HG03139 (cell line): ENCODE measurements at regions not wholly inside any gene's neighbourhood (a gene's known extent, or its start where the extent isn't known, plus 50 kb on each side); places are given as distances from the start of the nearest gene placed in this dataset.
"Not testable (repeated sequence)": the region's sequence is repeated elsewhere in the genome, so short reads cannot be mapped to it uniquely, and the experiment has no call there.

Source experiments
- ATAC-seq: cut with Tn5 transposase; IDR thresholded peaks from one replicate; pipeline ENCODE4 v1.9.1; 2021; ENCODE audit not compliant: unreplicated experiment

- no peak for ATAC-seq
Observed at GRCh38 chr1:58256041-58256440, 290.5 kb downstream of the OMA1 start.

DNA sequence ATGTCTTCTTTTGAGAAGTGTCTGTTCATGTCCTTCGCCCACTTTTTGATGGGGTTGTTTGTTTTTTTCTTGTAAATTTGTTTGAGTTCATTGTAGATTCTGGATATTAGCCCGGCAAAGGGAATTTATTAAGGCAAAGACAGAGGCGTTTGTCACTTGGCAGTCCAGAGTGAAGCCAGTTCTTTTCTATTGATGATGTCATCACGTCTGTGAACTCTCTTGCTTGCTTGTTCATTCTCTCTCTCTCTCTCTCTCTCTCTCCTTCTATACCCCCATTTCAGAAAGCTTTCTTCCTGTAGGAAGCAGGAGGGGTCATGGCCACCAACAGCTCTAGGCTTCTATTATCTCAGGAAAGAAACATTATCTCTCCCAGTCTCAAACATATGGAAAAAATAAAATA lies 291.3 kb downstream of the OMA1 start:
- no peak for ATAC-seq

- no peak for ATAC-seq
Observed at GRCh38 chr1:58251430-58252073, 295.0 kb downstream of the OMA1 start.

GRCh38 chr1:58250587-58250948 lies 296.0 kb downstream of the OMA1 start:
- no peak for ATAC-seq

DNA sequence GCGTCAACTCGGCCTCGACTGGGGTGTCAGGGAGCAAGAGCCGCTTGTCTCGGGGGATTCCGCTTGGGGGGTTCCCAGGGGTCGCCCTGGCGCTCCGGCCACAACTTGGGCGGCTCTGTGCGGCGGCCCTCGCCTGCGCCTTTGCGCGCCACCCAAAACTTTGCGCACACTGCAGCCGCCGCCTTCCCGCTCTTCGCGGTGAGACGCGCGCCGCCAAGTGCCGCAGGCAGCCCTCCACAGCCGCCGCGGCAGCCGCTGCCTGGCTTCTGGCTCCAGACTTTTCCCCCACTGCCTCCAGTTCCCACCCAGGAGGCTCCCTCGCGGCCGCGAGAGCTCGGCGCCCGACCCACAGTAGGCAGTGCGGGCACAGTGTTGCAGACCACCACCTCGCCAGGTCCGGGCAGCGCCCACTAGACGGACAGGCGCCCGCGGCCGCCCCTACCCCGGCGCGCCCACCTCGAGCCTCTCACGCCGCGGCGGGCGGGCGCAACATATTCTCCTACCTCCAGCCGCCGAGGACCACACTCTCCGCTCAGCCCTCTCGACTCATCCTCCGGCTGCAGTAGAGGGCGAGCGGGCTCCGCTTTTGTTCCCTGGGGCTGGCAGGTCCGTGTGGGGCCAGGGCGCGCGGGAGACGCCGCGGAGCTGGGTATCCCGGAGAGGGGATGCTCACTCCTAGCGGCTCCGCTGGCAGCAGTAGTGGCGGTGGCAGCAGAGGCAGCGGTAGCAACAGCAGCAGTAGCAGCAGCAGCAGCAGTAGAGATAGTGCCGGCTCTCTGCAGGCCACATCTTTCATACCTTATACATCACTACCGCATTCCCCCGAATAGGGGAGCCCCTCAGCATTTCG lies 296.6 kb downstream of the OMA1 start:
- no peak for ATAC-seq

GRCh38 chr1:58249388-58249736 lies 297.2 kb downstream of the OMA1 start:
- ATAC-seq: no peak

DNA sequence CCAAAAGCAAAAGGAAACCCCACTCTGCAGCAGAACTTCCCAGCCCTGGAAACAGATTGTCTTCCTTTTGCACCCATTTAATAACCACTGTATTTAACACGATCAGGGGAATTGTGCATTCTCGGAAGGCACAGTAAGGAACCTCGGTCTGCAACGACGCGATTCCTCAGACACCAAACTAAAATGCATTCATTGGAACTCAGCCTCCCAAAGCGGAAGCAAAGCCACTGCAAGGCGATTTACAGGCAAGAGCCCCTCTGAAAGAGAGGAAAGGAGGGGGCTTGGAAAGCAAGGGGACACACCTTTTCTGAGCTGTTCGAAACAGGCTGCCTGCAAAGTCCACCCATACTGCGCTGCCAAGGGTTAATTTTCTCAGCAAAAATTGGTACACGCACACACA lies 297.7 kb downstream of the OMA1 start:
- no peak for ATAC-seq

DNA sequence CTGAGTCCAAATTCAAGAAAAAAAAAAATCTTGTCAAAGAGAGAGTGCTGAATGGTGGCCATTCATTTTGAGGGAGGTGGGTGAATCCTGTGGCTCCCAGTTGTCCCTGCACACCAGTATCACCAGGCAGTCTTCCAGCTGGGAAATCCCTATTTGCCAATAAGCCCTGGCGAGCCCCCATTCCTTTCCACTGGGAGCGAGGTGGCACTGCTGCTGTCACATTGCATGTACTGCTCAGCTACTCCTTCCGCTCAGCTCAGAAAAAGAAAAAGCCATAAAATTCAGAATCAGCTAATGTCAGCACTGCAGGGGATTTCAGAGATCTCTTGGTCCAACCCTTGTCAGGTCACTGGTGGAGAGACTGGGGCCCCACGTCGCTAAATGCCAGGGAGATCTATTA lies 298.5 kb downstream of the OMA1 start:
- no peak for ATAC-seq

DNA sequence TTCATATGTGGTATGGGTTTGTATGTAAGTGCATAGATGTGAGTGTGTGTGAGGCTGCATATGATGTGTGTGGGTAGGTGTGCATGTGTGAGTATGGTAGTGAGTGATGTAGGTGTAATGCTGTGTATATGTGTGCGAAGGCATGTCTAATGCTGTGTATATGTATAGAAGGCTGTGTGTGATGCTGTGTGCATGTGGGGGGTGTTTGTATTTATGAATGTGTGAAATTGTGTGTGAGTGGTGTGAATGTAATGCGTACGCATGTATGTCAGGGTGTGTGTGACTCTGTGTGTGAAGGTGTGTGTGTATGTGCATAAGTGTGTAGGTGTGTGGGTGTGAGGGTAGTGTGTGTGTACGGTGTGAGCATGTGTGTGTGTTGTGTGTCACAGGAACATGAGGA lies 300.0 kb downstream of the OMA1 start:
- ATAC-seq: no peak

- ATAC-seq: no peak
Observed at GRCh38 chr1:58244872-58245271, 301.7 kb downstream of the OMA1 start.

DNA sequence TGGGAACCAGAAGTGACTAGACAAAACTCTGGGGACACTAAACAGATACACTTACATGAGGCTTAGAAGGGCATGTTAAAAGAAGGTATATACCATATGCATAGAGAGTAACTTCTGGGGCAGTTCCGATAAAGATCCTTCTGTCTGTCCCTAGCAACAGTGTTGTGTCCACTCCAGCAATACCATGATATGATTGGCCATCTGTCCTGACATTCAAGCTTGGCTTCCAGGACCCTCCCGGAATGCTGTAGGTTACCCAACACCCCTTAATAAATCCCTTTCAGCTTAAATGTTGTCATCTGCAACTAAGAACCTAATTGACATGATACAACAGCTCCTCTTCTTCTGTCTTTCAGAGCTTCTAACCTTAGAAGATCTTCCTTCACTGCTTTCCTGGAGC lies 307.7 kb downstream of the OMA1 start:
- ATAC-seq: no peak

GRCh38 chr1:58233729-58234128 lies 312.8 kb downstream of the OMA1 start:
- no peak for ATAC-seq

DNA sequence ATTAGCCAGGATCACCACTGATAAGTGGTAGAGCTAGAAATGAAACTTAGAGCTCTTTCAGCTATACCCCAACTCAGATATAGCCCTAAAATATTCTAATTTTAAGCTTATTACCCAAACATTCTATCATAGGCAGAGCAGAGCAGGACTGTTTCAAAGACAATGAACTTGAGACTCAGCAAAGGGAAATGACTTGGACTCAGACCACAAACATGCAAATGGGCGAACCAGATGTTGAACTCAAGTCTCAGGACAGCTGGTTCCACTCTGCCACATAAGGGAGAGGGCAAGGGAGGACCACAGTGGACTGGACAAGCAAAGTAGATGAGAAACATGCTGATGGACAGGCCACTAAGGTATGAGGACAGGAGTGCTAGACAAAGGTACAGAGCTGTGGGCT lies 315.3 kb downstream of the OMA1 start:
- no peak for ATAC-seq

- ATAC-seq: no peak
Observed at GRCh38 chr1:58227604-58228003, 318.9 kb downstream of the OMA1 start.

- ATAC-seq: no peak
Observed at GRCh38 chr1:58223522-58223921, 323.0 kb downstream of the OMA1 start.

DNA sequence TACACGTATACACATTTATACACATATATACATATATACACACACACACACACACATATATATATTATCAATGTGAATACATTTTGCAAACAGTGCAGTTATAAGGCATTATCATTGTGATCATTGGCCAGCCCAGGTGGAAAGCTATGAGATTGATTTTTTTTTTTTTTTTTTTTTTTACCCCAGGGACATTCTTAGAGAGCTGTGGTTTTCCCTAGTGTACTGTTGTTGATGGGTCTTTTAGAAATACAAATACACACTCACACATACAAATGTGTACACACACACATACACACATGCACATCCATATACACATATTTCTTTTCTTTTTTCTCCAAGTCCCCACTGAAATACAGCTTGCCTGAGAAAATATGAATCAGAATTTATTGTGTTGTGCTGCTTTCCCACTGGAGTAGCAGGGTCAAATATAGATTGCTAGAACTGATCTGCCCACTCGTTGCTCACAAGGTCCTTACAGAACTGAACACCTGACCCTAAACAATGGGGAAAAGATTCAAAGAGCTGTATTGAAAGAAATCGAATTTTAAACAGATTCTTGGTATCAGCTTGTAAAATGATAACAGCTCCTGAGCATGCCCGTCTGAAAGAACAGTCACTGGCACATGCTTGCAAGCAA lies 325.6 kb downstream of the OMA1 start:
- no peak for ATAC-seq

- not testable (repeated sequence) for ATAC-seq
Observed at GRCh38 chr1:58216169-58216568, 330.4 kb downstream of the OMA1 start.

DNA sequence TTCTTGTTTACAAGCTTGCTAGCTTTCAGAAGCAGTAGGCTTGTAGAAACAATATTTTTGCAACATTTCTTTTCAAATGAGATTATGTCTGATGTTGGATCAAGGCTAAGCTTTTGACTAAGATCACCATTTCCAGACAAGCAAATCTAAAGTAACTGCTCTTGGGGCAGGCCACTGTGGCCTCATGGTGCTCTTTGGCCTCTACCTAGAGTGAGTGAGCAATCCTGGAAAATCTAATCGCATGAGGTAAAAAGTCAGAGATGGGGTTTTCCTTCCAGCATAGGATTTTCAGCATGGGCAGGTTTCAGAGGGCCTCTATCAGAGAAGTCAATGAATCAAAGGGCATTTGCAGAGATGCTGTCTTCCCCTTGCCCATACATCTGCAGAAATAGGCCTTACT lies 331.9 kb downstream of the OMA1 start:
- ATAC-seq: no peak

GRCh38 chr1:58211869-58212268 lies 334.7 kb downstream of the OMA1 start:
- no peak for ATAC-seq

DNA sequence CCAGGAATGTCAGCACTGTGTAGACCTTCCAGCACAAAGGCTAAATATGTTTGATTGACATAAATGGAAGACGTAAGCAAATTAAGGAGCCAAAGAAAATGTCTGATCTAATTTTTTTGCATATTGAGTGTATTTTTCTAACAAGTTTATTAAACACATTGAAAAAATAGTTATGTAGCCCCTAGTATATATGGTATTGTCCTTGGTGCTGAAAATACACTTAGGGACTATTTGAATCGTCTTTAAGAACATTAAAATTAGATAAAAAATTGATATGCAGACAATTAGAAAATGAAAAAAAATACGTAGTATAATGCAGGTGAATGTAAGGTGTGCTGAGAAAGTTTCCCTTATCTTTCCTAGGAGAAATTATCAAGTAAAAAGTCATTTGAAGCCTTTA lies 337.0 kb downstream of the OMA1 start:
- ATAC-seq: no peak

- ATAC-seq: no peak
Observed at GRCh38 chr1:58206749-58207148, 339.8 kb downstream of the OMA1 start.

GRCh38 chr1:58204284-58204683 lies 342.2 kb downstream of the OMA1 start:
- ATAC-seq: no peak
